AG04450 (cell line): ENCODE measurements at regions not wholly inside any gene's neighbourhood (a gene's known extent, or its start where the extent isn't known, plus 50 kb on each side); places are given as distances from the start of the nearest gene placed in this dataset.

ENCODE experiments used
- CTCF ChIA-PET: fragments of 300-600, 350-600 bp; formaldehyde crosslinking; extraction: SDS; loops from one replicate; lab custom pipeline; 2022; ENCODE audit warnings: antibody characterized with exemption, inconsistent platforms; lab: Charles Lee
- POLR2A ChIA-PET: fragments of 350-600 bp; formaldehyde crosslinking; extraction: SDS; loops from one replicate; lab custom pipeline; 2021; ENCODE audit warnings: antibody characterized with exemption, inconsistent platforms; lab: Yijun Ruan, JAX
- DNase-seq: peaks from one replicate; pipeline ENCODE4 v3.0.0-alpha.2; 2011; ENCODE audit warnings: low read depth, low spot score
- H3K27ac ChIP-seq: one replicate; pipeline ENCODE4 v1.5.1; 2012; ENCODE audit warnings: low read depth, low read length, control low read depth
- H3K27me3 ChIP-seq: one replicate; pipeline ENCODE4 v1.6.0; 2012; ENCODE audit warnings: low read length; ENCODE audit not compliant: control insufficient read depth, insufficient read depth
- H3K4me3 ChIP-seq: 2 replicates; pipeline ENCODE4 v1.5.1; 2011; ENCODE audit warnings: mild to moderate bottlenecking, low read depth, low read length, control low read depth
- H3K9me3 ChIP-seq: 2 replicates; pipeline ENCODE4 v1.5.1; 2012; ENCODE audit warnings: low read length; ENCODE audit not compliant: control insufficient read depth, insufficient read depth
- CTCF ChIP-seq: IDR thresholded peaks from 2 replicates; pipeline ENCODE4 v1.5.1; 2011; ENCODE audit warnings: low read depth, low read length, control low read depth, inconsistent platforms

GRCh38 chrX:39895218-39896110 is 202.3 kb downstream of the BCOR start:
- Histone ChIP-seq H3K9me3 (no peaks in the 10 kb centered on the region), H3K27me3 (no peaks in the 10 kb centered on the region), H3K27ac (no peak overlapping the region), H3K4me3 (no peak overlapping the region)
- ChIA-PET CTCF (no interaction called here), POLR2A (no interaction called here)
- no peak for TF ChIP-seq CTCF
- no peak for DNase-seq

GRCh38 chrX:39896951-39897740 is 200.6 kb downstream of the BCOR start:
- Histone ChIP-seq H3K27ac (peak overlapping the region; percentile 68), H3K4me3 (no peak overlapping the region), H3K9me3 (no peaks in the 10 kb centered on the region), H3K27me3 (no peaks in the 10 kb centered on the region)
- POLR2A ChIA-PET: interaction anchor here (1.0 to 1.7 kb wide), 4 partner anchors 11 to 256 kb away, joined by 3 to 9 read pairs (median 4); partner anchors contain the start of gene BCOR
- CTCF ChIA-PET: interaction anchor here (1.0 to 1.2 kb wide), 2 partner anchors 9 to 166 kb away, joined by 3 read pairs; no protein-coding TSS in a partner anchor
- peak; percentile 39 for DNase-seq
- peak; percentile 4 for TF ChIP-seq CTCF

- Histone ChIP-seq H3K4me3 (no peak overlapping the region), H3K9me3 (no peaks in the 10 kb centered on the region), H3K27ac (peak overlapping the region; percentile 61), H3K27me3 (no peaks in the 10 kb centered on the region)
- ChIA-PET CTCF (interaction anchor here (0.5 to 1.2 kb wide), 3 partner anchors 9 to 167 kb away, joined by 3 read pairs; no protein-coding TSS in a partner anchor), POLR2A (interaction anchor here (1.0 to 1.7 kb wide), 4 partner anchors 10 to 255 kb away, joined by 3 to 9 read pairs (median 4); partner anchors contain the start of gene BCOR)
- DNase-seq: no peak
- no peak for TF ChIP-seq CTCF
Observed at GRCh38 chrX:39897741-39898097, 200.0 kb downstream of the BCOR start.

GRCh38 chrX:39898147-39898546 is 199.6 kb downstream of the BCOR start:
- ChIA-PET CTCF (interaction anchor here (0.5 to 1.2 kb wide), 4 partner anchors 10 to 270 kb away, joined by 3 read pairs; no protein-coding TSS in a partner anchor), POLR2A (interaction anchor here (1.2 to 1.7 kb wide), 3 partner anchors 10 to 200 kb away, joined by 3 to 9 read pairs (median 4); partner anchors contain the start of gene BCOR)
- no peak overlapping the region for H3K27ac ChIP-seq

More at GRCh38 chrX:39898147-39898546, 199.6 kb downstream of the BCOR start:
- Histone ChIP-seq H3K27me3 (no peaks in the 10 kb centered on the region), H3K4me3 (no peak overlapping the region), H3K9me3 (no peaks in the 10 kb centered on the region)
- TF ChIP-seq CTCF: no peak
- no peak for DNase-seq
